RWPE1 (cell line): ENCODE measurements at regions not wholly inside any gene's neighbourhood (a gene's known extent, or its start where the extent isn't known, plus 50 kb on each side); places are given as distances from the start of the nearest gene placed in this dataset.

Experiments
- CTCF ChIA-PET: fragments of 350-600 bp; sonication (Branson Sonifier 250); formaldehyde crosslinking; extraction: SDS; loops from one replicate; lab custom pipeline; 2021; lab: Yijun Ruan, JAX
- POLR2A ChIA-PET: fragments of 400-600 bp; formaldehyde crosslinking; extraction: SDS; loops from one replicate; lab custom pipeline; 2020; ENCODE audit warnings: antibody characterized with exemption; ENCODE audit not compliant: low non-redundant PET; lab: Yijun Ruan, JAX
- DNase-seq: peaks from one replicate; pipeline ENCODE4 v3.0.0; 2012; ENCODE audit warnings: low spot score
- H3K27ac ChIP-seq: fragments of 450-650 bp; 2 replicates; pipeline ENCODE4 v1.5.1; 2017
- CTCF ChIP-seq: fragments of 450-650 bp; conservative IDR thresholded peaks from 2 replicates; pipeline ENCODE4 v1.5.1; 2017; ENCODE audit warnings: low read depth, mild to moderate bottlenecking

GRCh38 chr16:65671071-65671470, 549.2 kb upstream of the CDH11 start:
- no peak for TF ChIP-seq CTCF
- DNase-seq, result no peak
- POLR2A ChIA-PET, result no interaction called here
- CTCF ChIA-PET, result interaction anchor here (0.6 kb wide), 1 partner anchor 348 kb away, joined by 3 read pairs; no protein-coding TSS in a partner anchor
- no peak overlapping the region for H3K27ac ChIP-seq

- no peak for TF ChIP-seq CTCF
- H3K27ac ChIP-seq, result no peak overlapping the region
- CTCF ChIA-PET, result interaction anchor here (0.6 kb wide), 1 partner anchor 689 kb away, joined by 4 read pairs; no protein-coding TSS in a partner anchor
- DNase-seq, result no peak
- POLR2A ChIA-PET, result no interaction called here
These were observed 546.3 kb upstream of the CDH11 start for GRCh38 chr16:65668064-65668595.

- DNase-seq, result peak; percentile 13
- ChIA-PET CTCF (no interaction called here), POLR2A (no interaction called here)
- no peak for TF ChIP-seq CTCF
- no peak overlapping the region; the same call in 1 of the 2 replicates for H3K27ac ChIP-seq
These were observed 545.2 kb upstream of the CDH11 start for GRCh38 chr16:65667011-65667578.

GRCh38 chr16:65666132-65666941, 544.5 kb upstream of the CDH11 start:
- TF ChIP-seq CTCF, result no peak
- peak overlapping the region; percentile 59 for H3K27ac ChIP-seq
- CTCF ChIA-PET, result interaction anchor here (0.6 kb wide), 2 partner anchors 125 to 359 kb away, joined by 3 to 4 read pairs; no protein-coding TSS in a partner anchor
- POLR2A ChIA-PET, result no interaction called here
- DNase-seq, result peak; percentile 28

GRCh38 chr16:65665586-65665985, 543.7 kb upstream of the CDH11 start:
- CTCF ChIA-PET, result no interaction called here
- no peak for TF ChIP-seq CTCF
- POLR2A ChIA-PET, result no interaction called here
- H3K27ac ChIP-seq, result peak overlapping the region; percentile 59; the same call in 1 of the 2 replicates
- DNase-seq, result no peak

- POLR2A ChIA-PET, result no interaction called here
- peak overlapping the region; percentile 20; the same call in 1 of the 2 replicates for H3K27ac ChIP-seq
- no peak for DNase-seq
- no peak for TF ChIP-seq CTCF
- CTCF ChIA-PET, result no interaction called here
These were observed 541.9 kb upstream of the CDH11 start for GRCh38 chr16:65663774-65664173.
